H1 (cell line): ENCODE measurements at regions not wholly inside any gene's neighbourhood (a gene's known extent, or its start where the extent isn't known, plus 50 kb on each side); places are given as distances from the start of the nearest gene placed in this dataset.

ENCODE experiments used
- CTCF ChIA-PET: fragments of 300-600 bp; sonication (Branson Sonifier 250); formaldehyde crosslinking; loops from one replicate; lab custom pipeline; 2021; ENCODE audit not compliant: partially characterized antibody; lab: Charles Lee
- POLR2A ChIA-PET: fragments of 300-600 bp; sonication (Branson Sonifier 250); formaldehyde crosslinking; loops from one replicate; lab custom pipeline; 2021; ENCODE audit warnings: inconsistent platforms; ENCODE audit not compliant: partially characterized antibody; lab: Charles Lee
- DNase-seq, 2 experiments: peaks; one replicate each; pipeline versions ENCODE4 v3.0.0 to v3.0.0-alpha.2; 2010 to 2022; ENCODE audit warnings: low spot score in 2 of 2, low read depth in 1 of 2, mixed read lengths in 1 of 2
- FAIRE-seq: peaks from 2 replicates; lab custom pipeline; 2011; peaks lifted over from hg19 to GRCh38; lab: Jason Lieb, UNC
- H2AFZ ChIP-seq: 2 replicates; pipeline ENCODE4 v1.8.1; 2012; ENCODE audit warnings: low read length, inconsistent platforms
- H2AK5ac ChIP-seq: 2 replicates; pipeline ENCODE4 v1.6.1; 2013; ENCODE audit warnings: low read depth, low read length
- H2BK120ac ChIP-seq: replicated peaks from 2 replicates; pipeline ENCODE3; 2013; ENCODE audit warnings: low read depth, low read length, inconsistent platforms
- H2BK12ac ChIP-seq: 2 replicates; pipeline ENCODE4 v1.6.1; 2013; ENCODE audit warnings: low read depth, low read length
- H2BK15ac ChIP-seq: 2 replicates; pipeline ENCODE4 v1.6.1; 2013; ENCODE audit warnings: low read length
- H2BK20ac ChIP-seq: 2 replicates; pipeline ENCODE4 v1.6.1; 2013; ENCODE audit warnings: low read length
- H2BK5ac ChIP-seq: 2 replicates; pipeline ENCODE4 v1.6.1; 2013; ENCODE audit warnings: low read depth, low read length
- H3K14ac ChIP-seq: 2 replicates; pipeline ENCODE4 v1.6.1; 2013; ENCODE audit warnings: inconsistent platforms; ENCODE audit not compliant: insufficient read length
- H3K18ac ChIP-seq: 2 replicates; pipeline ENCODE4 v1.6.1; 2013; ENCODE audit warnings: low read length; ENCODE audit errors: extremely low read depth
- H3K23ac ChIP-seq: 2 replicates; pipeline ENCODE4 v1.6.1; 2013; ENCODE audit warnings: inconsistent platforms; ENCODE audit not compliant: insufficient read length
- H3K23me2 ChIP-seq: 2 replicates; pipeline ENCODE4 v1.6.1; 2013; ENCODE audit warnings: low read depth, low read length
- H3K27ac ChIP-seq: 2 replicates; pipeline ENCODE4 v1.6.1; 2011; ENCODE audit warnings: low read depth, low read length, inconsistent platforms
- H3K27me3 ChIP-seq, 4 experiments: replicated peaks in 1 of 4; 1 replicate in 1 of 4; 2 replicates in 3 of 4; pipeline versions ENCODE4 v1.6.1 to v1.8.1; 2011 to 2013; ENCODE audit warnings: low read length in 3 of 4, mild to moderate bottlenecking in 3 of 4, inconsistent platforms in 2 of 4, mixed read lengths in 2 of 4, moderate library complexity in 1 of 4; ENCODE audit not compliant: control insufficient read depth in 3 of 4, insufficient read depth in 3 of 4; ENCODE audit errors: extremely low read depth in 1 of 4
- H3K36me3 ChIP-seq, 4 experiments: 2 replicates each; pipeline versions ENCODE4 v1.6.1 to v1.8.1; 2011 to 2013; ENCODE audit warnings: mild to moderate bottlenecking in 4 of 4, low read length in 3 of 4, moderate library complexity in 2 of 4, control low read depth in 1 of 4, inconsistent platforms in 1 of 4; ENCODE audit not compliant: insufficient read depth in 4 of 4, control insufficient read depth in 2 of 4
- H3K4ac ChIP-seq: replicated peaks from 2 replicates; pipeline ENCODE3; 2013; ENCODE audit warnings: low read length, low read depth, mixed read lengths, inconsistent platforms; ENCODE audit not compliant: insufficient read length
- H3K4me1 ChIP-seq, 4 experiments: replicated peaks in 1 of 4; 1 replicate in 1 of 4; 2 replicates in 3 of 4; pipeline versions ENCODE4 v1.6.1 to v1.8.1; 2011 to 2013; ENCODE audit warnings: low read length in 3 of 4, inconsistent platforms in 2 of 4, mixed read lengths in 1 of 4; ENCODE audit not compliant: insufficient read depth in 4 of 4, control insufficient read depth in 3 of 4
- H3K4me2 ChIP-seq, 2 experiments: 2 replicates each; pipeline versions ENCODE4 v1.6.1 to v1.8.1; 2011 to 2013; ENCODE audit warnings: low read depth in 2 of 2, low read length in 2 of 2, control low read depth in 1 of 2, inconsistent platforms in 1 of 2, mild to moderate bottlenecking in 1 of 2; ENCODE audit not compliant: insufficient read depth in 1 of 2
- H3K4me3 ChIP-seq, 4 experiments: fragments of 200-600, 300-600 bp in 1 of 4; sonication (generic), shearing (Covaris generic), sonication (Bioruptor Twin) in 1 of 4; 2 replicates each; pipeline versions ENCODE4 v1.5.1 to v1.8.1; 2011 to 2016; ENCODE audit warnings: low read length in 4 of 4, low read depth in 3 of 4, control low read depth in 2 of 4, inconsistent platforms in 2 of 4, mild to moderate bottlenecking in 2 of 4, mixed read lengths in 1 of 4, moderate library complexity in 1 of 4; ENCODE audit not compliant: insufficient read depth in 2 of 4; ENCODE audit errors: extremely low read depth in 1 of 4
- H3K56ac ChIP-seq: replicated peaks from 2 replicates; pipeline ENCODE3; 2013; ENCODE audit warnings: low read depth, mild to moderate bottlenecking, mixed read lengths, low read length, inconsistent platforms; ENCODE audit not compliant: insufficient read length
- H3K79me1 ChIP-seq: 2 replicates; pipeline ENCODE4 v1.6.1; 2013; ENCODE audit warnings: low read depth, low read length, control low read depth
- H3K79me2 ChIP-seq, 2 experiments: 2 replicates each; pipeline versions ENCODE4 v1.6.1 to v1.8.1; 2012 to 2013; ENCODE audit warnings: low read length in 2 of 2, mild to moderate bottlenecking in 2 of 2, inconsistent platforms in 1 of 2; ENCODE audit not compliant: insufficient read depth in 2 of 2, control insufficient read depth in 1 of 2
- H3K9ac ChIP-seq, 4 experiments: replicated peaks in 1 of 4; 1 replicate in 1 of 4; 2 replicates in 3 of 4; pipeline versions ENCODE4 v1.6.1 to v1.8.1; 2011 to 2013; ENCODE audit warnings: low read depth in 3 of 4, low read length in 3 of 4, control low read depth in 2 of 4, mild to moderate bottlenecking in 2 of 4, moderate library complexity in 2 of 4, inconsistent platforms in 1 of 4; ENCODE audit errors: extremely low read depth in 1 of 4
- H3K9me3 ChIP-seq, 2 experiments: 2 replicates each; pipeline versions ENCODE4 v1.6.1 to v1.8.1; 2012 to 2013; ENCODE audit warnings: mild to moderate bottlenecking in 2 of 2, moderate library complexity in 2 of 2, control low read depth in 1 of 2, inconsistent platforms in 1 of 2, low read depth in 1 of 2, low read length in 1 of 2, mixed read lengths in 1 of 2; ENCODE audit not compliant: insufficient read depth in 2 of 2
- H4K20me1 ChIP-seq, 2 experiments: replicated peaks in 1 of 2; 2 replicates each; pipeline versions ENCODE3 to v1.8.1; 2011 to 2013; ENCODE audit warnings: inconsistent platforms in 2 of 2, low read length in 2 of 2, mild to moderate bottlenecking in 1 of 2; ENCODE audit not compliant: insufficient read depth in 2 of 2, control insufficient read depth in 1 of 2
- H4K5ac ChIP-seq: 2 replicates; pipeline ENCODE4 v1.6.1; 2013; ENCODE audit warnings: low read length, low read depth, mixed read lengths, inconsistent platforms; ENCODE audit not compliant: insufficient read length
- H4K8ac ChIP-seq: 2 replicates; pipeline ENCODE4 v1.8.0; 2013; ENCODE audit warnings: mild to moderate bottlenecking, moderate library complexity, low read length, inconsistent platforms; ENCODE audit not compliant: insufficient read depth; ENCODE audit errors: extremely low read depth
- H4K91ac ChIP-seq: replicated peaks from 2 replicates; pipeline ENCODE3; 2013; ENCODE audit warnings: low read length, mixed read lengths, inconsistent platforms; ENCODE audit not compliant: insufficient read length
- EP300 ChIP-seq, 2 experiments: IDR thresholded peaks; 1 replicate in 1 of 2; 2 replicates in 1 of 2; pipeline ENCODE4 v1.6.1; 2011 to 2012; ENCODE audit warnings: low read depth in 2 of 2, low read length in 2 of 2, mild to moderate bottlenecking in 2 of 2, borderline replicate concordance in 1 of 2, inconsistent platforms in 1 of 2, moderate library complexity in 1 of 2
- RBBP5 ChIP-seq: IDR thresholded peaks from 2 replicates; pipeline ENCODE4 v1.7.1; 2012; ENCODE audit warnings: low read depth, mild to moderate bottlenecking, inconsistent platforms, low read length, moderate library complexity, borderline replicate concordance
- WGBS, 2 experiments: shearing (Covaris generic) in 1 of 2; methylation state at CpG; one replicate each; pipeline versions ENCODE4 v1.1.6 to v1.1.7; 2013 to 2015; ENCODE audit warnings: low lambda C conversion rate in 2 of 2, mixed read lengths in 2 of 2, inconsistent platforms in 1 of 2, low coverage in 1 of 2, missing lambda C conversion rate in 1 of 2; ENCODE audit not compliant: insufficient replicate concordance in 2 of 2, insufficient coverage in 1 of 2, insufficient read length in 1 of 2; ENCODE audit errors: extremely low coverage in 1 of 2, missing lambda C conversion rate in 1 of 2; 5-methylcytosine and 5-hydroxymethylcytosine counted together

GRCh38 chr13:50693727-50694126 lies 149.8 kb downstream of the DLEU7 start:
- no peak overlapping the region for H3K56ac ChIP-seq
- H3K27me3 ChIP-seq, result no peaks in the 10 kb centered on the region
- H3K79me2 ChIP-seq, result no peaks in the 10 kb centered on the region
- no peaks in the 10 kb centered on the region for H4K20me1 ChIP-seq
- WGBS, 2 experiments, result 78% methylated on average over 2 of the region's 2 CpGs; no CpG with 5 or more reads in 1 of the 2 experiments
- no peak overlapping the region for H2BK12ac ChIP-seq
- no peak for FAIRE-seq
- no peak overlapping the region; the same call in 1 of the 2 replicates for H3K18ac ChIP-seq
- TF ChIP-seq RBBP5 (no peak), EP300 (IDR thresholded peaks at IDR 0.05; ENCODE audit: borderline replicate concordance in 1 of 2, low read depth in 2 of 2, low read length in 2 of 2) (no peak)
- H3K9me3 ChIP-seq, result no peaks in the 10 kb centered on the region
- no peak overlapping the region for H4K5ac ChIP-seq
- H3K14ac ChIP-seq, result no peak overlapping the region
- H2BK120ac ChIP-seq, result no peak overlapping the region
- H3K4me2 ChIP-seq, result no peak overlapping the region
- H3K79me1 ChIP-seq, result no peaks in the 10 kb centered on the region
- no peak overlapping the region for H2BK15ac ChIP-seq
- H3K23ac ChIP-seq, result no peak overlapping the region
- H3K4me3 ChIP-seq, result no peak overlapping the region
- no peaks in the 10 kb centered on the region for H3K36me3 ChIP-seq
- H4K91ac ChIP-seq, result no peak overlapping the region
- no peak overlapping the region for H3K9ac ChIP-seq
- H3K27ac ChIP-seq, result no peak overlapping the region
- peaks cover 0 to 7% (median under 1%) of the 10 kb centered on the region in 4 experiments; a peak in 2 of 7 replicates for H3K4me1 ChIP-seq
- no peak for DNase-seq
- H3K23me2 ChIP-seq, result no peaks in the 10 kb centered on the region
- H3K4ac ChIP-seq, result no peak overlapping the region
- H2AFZ ChIP-seq, result no peak overlapping the region
- H2BK20ac ChIP-seq, result no peak overlapping the region
- POLR2A ChIA-PET, result interaction anchor here (1.0 to 1.7 kb wide), 2 partner anchors 12 to 15 kb away, joined by 3 to 4 read pairs; no protein-coding TSS in a partner anchor
- CTCF ChIA-PET, result no interaction called here
- H4K8ac ChIP-seq, result no peak overlapping the region
- no peak overlapping the region for H2AK5ac ChIP-seq
- no peak overlapping the region for H2BK5ac ChIP-seq
